ENCODE measurements at regions not wholly inside any gene's neighbourhood (a gene's known extent, or its start where the extent isn't known, plus 50 kb on each side); places are given as distances from the start of the nearest gene placed in this dataset.

- TF ChIP-seq CEBPB (IDR thresholded peaks at IDR 0.05) = no peak
- TF ChIP-seq NFIC (IDR thresholded peaks at IDR 0.05) = no peak
- no peak for TF ChIP-seq EGR1 (IDR thresholded peaks at IDR 0.05)
- no peak for TF ChIP-seq ZBTB7A (IDR thresholded peaks at IDR 0.05; ENCODE audit: low read depth)
- no peak for TF ChIP-seq EP300 (IDR thresholded peaks at IDR 0.05; ENCODE audit: borderline replicate concordance)
- TF ChIP-seq TEAD4 (IDR thresholded peaks at IDR 0.05) = no peak
- TF ChIP-seq RAD21 (IDR thresholded peaks at IDR 0.05; ENCODE audit: low read depth) = no peak
- no peak for TF ChIP-seq REST (IDR thresholded peaks at IDR 0.05; ENCODE audit: low read depth)
- no peak for TF ChIP-seq MAX (IDR thresholded peaks at IDR 0.05)
- no peak for TF ChIP-seq FOXM1 (IDR thresholded peaks at IDR 0.05; ENCODE audit: borderline replicate concordance, low read depth)
- no peak for TF ChIP-seq YY1 (IDR thresholded peaks at IDR 0.05; ENCODE audit: low read depth)
- TF ChIP-seq TAF1 (IDR thresholded peaks at IDR 0.05; ENCODE audit: low read depth) = no peak
- no peak for TF ChIP-seq TCF12 (IDR thresholded peaks at IDR 0.05; ENCODE audit: low read depth)
- no peak for TF ChIP-seq CREB1 (IDR thresholded peaks at IDR 0.05; ENCODE audit: low read depth)
- no peak for TF ChIP-seq USF1 (IDR thresholded peaks at IDR 0.05)
Observed at GRCh38 chr13:105948143-105948542, 587.3 kb downstream of the EFNB2 start.

- no peak for TF ChIP-seq RAD21 (IDR thresholded peaks at IDR 0.05; ENCODE audit: low read depth)
- TF ChIP-seq NFIC (IDR thresholded peaks at IDR 0.05) = no peak
- TF ChIP-seq MAX (IDR thresholded peaks at IDR 0.05) = no peak
- TF ChIP-seq TAF1 (IDR thresholded peaks at IDR 0.05; ENCODE audit: low read depth) = no peak
- TF ChIP-seq EP300 (IDR thresholded peaks at IDR 0.05; ENCODE audit: borderline replicate concordance) = no peak
- TF ChIP-seq TCF12 (IDR thresholded peaks at IDR 0.05; ENCODE audit: low read depth) = no peak
- no peak for TF ChIP-seq ZBTB7A (IDR thresholded peaks at IDR 0.05; ENCODE audit: low read depth)
- TF ChIP-seq CEBPB (IDR thresholded peaks at IDR 0.05) = no peak
- TF ChIP-seq CREB1 (IDR thresholded peaks at IDR 0.05; ENCODE audit: low read depth) = no peak
- no peak for TF ChIP-seq USF1 (IDR thresholded peaks at IDR 0.05)
- no peak for TF ChIP-seq YY1 (IDR thresholded peaks at IDR 0.05; ENCODE audit: low read depth)
Observed at GRCh38 chr13:105940882-105941281, 594.6 kb downstream of the EFNB2 start.

- TF ChIP-seq REST (IDR thresholded peaks at IDR 0.05; ENCODE audit: low read depth) = no peak
- no peak for TF ChIP-seq RAD21 (IDR thresholded peaks at IDR 0.05; ENCODE audit: low read depth)
- no peak for TF ChIP-seq EP300 (IDR thresholded peaks at IDR 0.05; ENCODE audit: borderline replicate concordance)
- no peak for TF ChIP-seq TCF12 (IDR thresholded peaks at IDR 0.05; ENCODE audit: low read depth)
- TF ChIP-seq CEBPB (IDR thresholded peaks at IDR 0.05) = no peak
- TF ChIP-seq NFIC (IDR thresholded peaks at IDR 0.05) = no peak
- TF ChIP-seq TAF1 (IDR thresholded peaks at IDR 0.05; ENCODE audit: low read depth) = no peak
- no peak for TF ChIP-seq ZBTB7A (IDR thresholded peaks at IDR 0.05; ENCODE audit: low read depth)
- no peak for TF ChIP-seq YY1 (IDR thresholded peaks at IDR 0.05; ENCODE audit: low read depth)
- no peak for TF ChIP-seq TEAD4 (IDR thresholded peaks at IDR 0.05)
- no peak for TF ChIP-seq EGR1 (IDR thresholded peaks at IDR 0.05)
- no peak for TF ChIP-seq FOXM1 (IDR thresholded peaks at IDR 0.05; ENCODE audit: borderline replicate concordance, low read depth)
- no peak for TF ChIP-seq USF1 (IDR thresholded peaks at IDR 0.05)
- no peak for TF ChIP-seq CREB1 (IDR thresholded peaks at IDR 0.05; ENCODE audit: low read depth)
- no peak for TF ChIP-seq MAX (IDR thresholded peaks at IDR 0.05)
Observed at GRCh38 chr13:105937451-105937850, 598.0 kb downstream of the EFNB2 start.

- TF ChIP-seq NFIC (IDR thresholded peaks at IDR 0.05) = no peak
Observed at GRCh38 chr13:105936816-105937215, 598.6 kb downstream of the EFNB2 start.

GRCh38 chr13:105929505-105929904 is 606.0 kb downstream of the EFNB2 start:
- TF ChIP-seq TEAD4 (IDR thresholded peaks at IDR 0.05) (no peak), EP300 (IDR thresholded peaks at IDR 0.05; ENCODE audit: borderline replicate concordance) (no peak), MAX (IDR thresholded peaks at IDR 0.05) (no peak), YY1 (IDR thresholded peaks at IDR 0.05; ENCODE audit: low read depth) (no peak), REST (IDR thresholded peaks at IDR 0.05; ENCODE audit: low read depth) (no peak), TCF12 (IDR thresholded peaks at IDR 0.05; ENCODE audit: low read depth) (no peak)
